ENCODE measurements at regions not wholly inside any gene's neighbourhood (a gene's known extent, or its start where the extent isn't known, plus 50 kb on each side); places are given as distances from the start of the nearest gene placed in this dataset.

GRCh38 chr2:221943076-221943810 is 355.6 kb downstream of the PAX3 start:
- no CpG with 5 or more reads among the region's 2 CpGs for WGBS (ENCODE audit: insufficient coverage)
- H4K20me1 ChIP-seq (ENCODE audit: insufficient read depth, low read length) = no peaks in the 10 kb centered on the region
- no peaks in the 10 kb centered on the region for H3K4me1 ChIP-seq (ENCODE audit: control insufficient read depth in 1 of 2, insufficient read depth in 2 of 2, low read length in 2 of 2)
- H3K4me2 ChIP-seq (replicated peaks; ENCODE audit: extremely low read depth, low read length, poor library complexity, severe bottlenecking) = no peak overlapping the region
- no peak for DNase-seq
- no peaks in the 10 kb centered on the region for H3K36me3 Mint-ChIP-seq
- TF ChIP-seq CTCF (IDR thresholded peaks at IDR 0.05) = no peak
- no peaks in the 10 kb centered on the region for H3K36me3 ChIP-seq (replicated peaks in 1 of 2; ENCODE audit: control insufficient read depth in 1 of 2, insufficient read depth in 2 of 2, low read length in 2 of 2)
- H3K27ac Mint-ChIP-seq = no peak overlapping the region
- no peaks in the 10 kb centered on the region for H3K79me2 ChIP-seq (ENCODE audit: insufficient read depth, low read length)
- intact Hi-C loops (cut with micrococcal nuclease) = no loop called here
- no peaks in the 10 kb centered on the region for H3K9me3 ChIP-seq (replicated peaks in 1 of 2; ENCODE audit: control insufficient read depth in 1 of 2, insufficient read depth in 1 of 2, low read length in 2 of 2)
- H2AFZ ChIP-seq (ENCODE audit: insufficient read depth, low read depth, low read length, poor library complexity, severe bottlenecking) = no peak overlapping the region
- no peak overlapping the region for H3K27ac ChIP-seq (ENCODE audit: low read depth in 1 of 2, low read length in 2 of 2)
- no peak overlapping the region for H3K4me3 ChIP-seq (replicated peaks in 1 of 3; ENCODE audit: low read depth in 2 of 3, low read length in 3 of 3)
- peaks cover 0 to 1% (median 1%) of the 10 kb centered on the region in 3 donors for H3K27me3 Mint-ChIP-seq (ENCODE audit: low read depth in 3 of 3)
- H3K9ac ChIP-seq (ENCODE audit: insufficient read depth, low read length, poor library complexity, severe bottlenecking) = no peak overlapping the region
- no peaks in the 10 kb centered on the region for H3K4me1 Mint-ChIP-seq
- H3K9me3 Mint-ChIP-seq = peaks cover 0 to 12% (median 2%) of the 10 kb centered on the region in 7 donors
- no peak overlapping the region for H3K4me3 Mint-ChIP-seq
- H3K27me3 ChIP-seq (ENCODE audit: control insufficient read depth in 2 of 2, insufficient read depth in 2 of 2, low read length in 2 of 2) = no peaks in the 10 kb centered on the region

- Histone ChIP-seq H4K20me1 (ENCODE audit: insufficient read depth, low read length) (no peaks in the 10 kb centered on the region), H3K4me1 (ENCODE audit: control insufficient read depth in 1 of 2, insufficient read depth in 2 of 2, low read length in 2 of 2) (no peaks in the 10 kb centered on the region), H3K4me2 (replicated peaks; ENCODE audit: extremely low read depth, low read length, poor library complexity, severe bottlenecking) (no peak overlapping the region), H3K36me3 (replicated peaks in 1 of 2; ENCODE audit: control insufficient read depth in 1 of 2, insufficient read depth in 2 of 2, low read length in 2 of 2) (no peaks in the 10 kb centered on the region), H3K9ac (ENCODE audit: insufficient read depth, low read length, poor library complexity, severe bottlenecking) (no peak overlapping the region), H2AFZ (ENCODE audit: insufficient read depth, low read depth, low read length, poor library complexity, severe bottlenecking) (no peak overlapping the region), H3K4me3 (replicated peaks in 1 of 3; ENCODE audit: low read depth in 2 of 3, low read length in 3 of 3) (no peak overlapping the region), H3K27me3 (ENCODE audit: control insufficient read depth in 2 of 2, insufficient read depth in 2 of 2, low read length in 2 of 2) (no peaks in the 10 kb centered on the region), H3K9me3 (replicated peaks in 1 of 2; ENCODE audit: control insufficient read depth in 1 of 2, insufficient read depth in 1 of 2, low read length in 2 of 2) (no peaks in the 10 kb centered on the region), H3K27ac (ENCODE audit: low read depth in 1 of 2, low read length in 2 of 2) (no peak overlapping the region), H3K79me2 (ENCODE audit: insufficient read depth, low read length) (no peaks in the 10 kb centered on the region)
- Mint-ChIP-seq H3K4me1 (no peaks in the 10 kb centered on the region), H3K4me3 (no peak overlapping the region), H3K27ac (no peak overlapping the region), H3K27me3 (ENCODE audit: low read depth in 3 of 3) (peaks cover 0 to 3% (median 0%) of the 10 kb centered on the region in 3 donors), H3K36me3 (no peaks in the 10 kb centered on the region), H3K9me3 (peaks cover 0 to 6% (median 3%) of the 10 kb centered on the region in 7 donors)
- intact Hi-C loops (cut with micrococcal nuclease) = no loop called here
- WGBS (ENCODE audit: insufficient coverage) = 100% methylated on average over 2 of the region's 6 CpGs
- TF ChIP-seq CTCF (IDR thresholded peaks at IDR 0.05) = no peak
- DNase-seq = no peak
Measured at GRCh38 chr2:221931251-221931991, 359.3 kb upstream of the EPHA4 start.

Measured in CD14-positive monocyte (primary cell).